MM.1S (cell line): ENCODE measurements at regions not wholly inside any gene's neighbourhood (a gene's known extent, or its start where the extent isn't known, plus 50 kb on each side); places are given as distances from the start of the nearest gene placed in this dataset.

Experiments
- DNase-seq: peaks from one replicate; pipeline ENCODE4 v3.0.0-alpha.2; 2015
- H2AFZ ChIP-seq: fragments of 300-600 bp; sonication (generic); 2 replicates; pipeline ENCODE4 v1.6.0; 2016; ENCODE audit warnings: antibody characterized with exemption, low read length
- H3F3A ChIP-seq: fragments of 300-600 bp; sonication (generic); 2 replicates; pipeline ENCODE4 v1.6.1; 2016; ENCODE audit warnings: mild to moderate bottlenecking, antibody characterized with exemption, low read length, moderate library complexity, mixed read lengths; ENCODE audit not compliant: insufficient read depth
- H3K27ac ChIP-seq: fragments of 300-600 bp; sonication (generic); 2 replicates; pipeline ENCODE4 v1.5.1; 2016; ENCODE audit warnings: mild to moderate bottlenecking, low read length
- H3K27me3 ChIP-seq: fragments of 300-600 bp; sonication (generic); replicated peaks from 2 replicates; pipeline ENCODE4 v1.6.0; 2016; ENCODE audit warnings: low read length; ENCODE audit not compliant: insufficient read depth
- H3K36me3 ChIP-seq: fragments of 300-600 bp; sonication (generic); replicated peaks from 2 replicates; pipeline ENCODE4 v1.6.1; 2016; ENCODE audit warnings: mild to moderate bottlenecking, low read length, mixed read lengths; ENCODE audit not compliant: insufficient read depth
- H3K4me1 ChIP-seq: fragments of 300-600 bp; sonication (generic); 2 replicates; pipeline ENCODE4 v1.6.1; 2016; ENCODE audit warnings: low read length, mixed read lengths
- H3K4me2 ChIP-seq: fragments of 300-600 bp; sonication (generic); 2 replicates; pipeline ENCODE4 v1.6.0; 2016; ENCODE audit warnings: low read depth, low read length
- H3K4me3 ChIP-seq: fragments of 300-600 bp; sonication (generic); 2 replicates; pipeline ENCODE4 v1.5.1; 2016; ENCODE audit warnings: low read length, mixed read lengths
- H3K79me2 ChIP-seq: fragments of 300-600 bp; sonication (generic); 2 replicates; pipeline ENCODE4 v1.6.1; 2016; ENCODE audit warnings: mixed run types, low read length, mixed read lengths
- H3K9ac ChIP-seq: fragments of 300-600 bp; sonication (generic); 2 replicates; pipeline ENCODE4 v1.6.1; 2016; ENCODE audit warnings: low read length, mixed read lengths
- H3K9me2 ChIP-seq: fragments of 300-600 bp; sonication (generic); replicated peaks from 2 replicates; pipeline ENCODE4 v1.6.1; 2016; ENCODE audit warnings: mild to moderate bottlenecking, low read length, mixed read lengths; ENCODE audit not compliant: insufficient read depth
- H3K9me3 ChIP-seq: fragments of 300-600 bp; sonication (generic); replicated peaks from 2 replicates; pipeline ENCODE4 v1.6.1; 2016; ENCODE audit warnings: mild to moderate bottlenecking, low read length, mixed read lengths; ENCODE audit not compliant: insufficient read depth
- H4K20me1 ChIP-seq: fragments of 300-600 bp; sonication (generic); 2 replicates; pipeline ENCODE4 v1.6.1; 2016; ENCODE audit warnings: mild to moderate bottlenecking, low read length, moderate library complexity, mixed read lengths; ENCODE audit not compliant: insufficient read depth
- EZH2 ChIP-seq: fragments of 300-600 bp; sonication (generic); optimal IDR thresholded peaks from 2 replicates; pipeline ENCODE3; 2017; ENCODE audit warnings: low read depth, mild to moderate bottlenecking, antibody characterized with exemption, low read length, mixed read lengths
- EZH2phosphoT487 ChIP-seq: fragments of 300-600 bp; sonication (generic); IDR thresholded peaks from 2 replicates; pipeline ENCODE4 v1.6.1; 2018; ENCODE audit warnings: antibody characterized with exemption, low read length
- TF ChIP-seq, protein P1 (sequence below): fragments of 300-600 bp; sonication (generic); IDR thresholded peaks from 2 replicates; pipeline ENCODE4 v1.5.1; 2016; ENCODE audit warnings: antibody characterized with exemption, low read length, mixed read lengths

DNA sequence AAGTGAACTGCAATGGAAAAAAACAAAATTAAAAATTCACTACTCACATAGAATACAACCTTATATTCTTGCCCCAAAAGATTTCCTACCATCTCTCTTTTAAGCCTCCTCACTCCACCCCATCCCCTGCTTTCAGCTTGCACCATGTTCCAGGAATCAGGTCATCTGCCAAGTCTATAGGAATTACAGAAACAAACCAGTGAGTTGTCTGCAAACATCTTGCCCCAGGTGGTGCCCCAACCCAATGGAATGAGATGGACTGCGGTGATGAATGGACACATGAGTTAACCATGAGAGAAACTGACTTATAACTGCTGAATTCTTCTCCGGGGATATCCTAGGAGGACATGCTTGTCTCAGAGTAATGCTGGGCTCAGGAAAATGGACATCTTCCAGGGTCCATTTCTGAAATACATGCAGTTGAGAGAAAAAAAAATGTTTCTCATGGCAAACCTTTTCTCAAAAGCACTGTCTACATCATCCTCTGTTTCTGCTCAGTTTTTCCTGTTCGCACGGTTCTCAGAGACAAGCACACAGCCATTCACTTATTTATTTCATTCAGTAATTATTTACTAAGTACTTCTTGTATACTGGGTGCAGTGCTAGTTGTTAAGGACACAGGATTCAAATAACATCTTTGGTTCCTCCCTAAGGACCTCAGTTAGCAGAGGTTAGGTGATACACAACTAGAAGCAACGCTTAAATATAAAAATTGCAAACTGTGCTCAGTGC, 350.0 kb downstream of the RND3 start:
- no peak overlapping the region for H3K4me3 ChIP-seq
- no peak overlapping the region for H3K27ac ChIP-seq
- H3K36me3 ChIP-seq, result no peaks in the 10 kb centered on the region
- H2AFZ ChIP-seq, result no peak overlapping the region
- no peaks in the 10 kb centered on the region for H4K20me1 ChIP-seq
- H3K79me2 ChIP-seq, result no peaks in the 10 kb centered on the region
- H3K9ac ChIP-seq, result no peak overlapping the region
- no peaks in the 10 kb centered on the region for H3K9me2 ChIP-seq
- no peak for DNase-seq
- TF ChIP-seq EZH2 (no peak), EZH2phosphoT487 (no peak)
- TF ChIP-seq, protein P1, sequence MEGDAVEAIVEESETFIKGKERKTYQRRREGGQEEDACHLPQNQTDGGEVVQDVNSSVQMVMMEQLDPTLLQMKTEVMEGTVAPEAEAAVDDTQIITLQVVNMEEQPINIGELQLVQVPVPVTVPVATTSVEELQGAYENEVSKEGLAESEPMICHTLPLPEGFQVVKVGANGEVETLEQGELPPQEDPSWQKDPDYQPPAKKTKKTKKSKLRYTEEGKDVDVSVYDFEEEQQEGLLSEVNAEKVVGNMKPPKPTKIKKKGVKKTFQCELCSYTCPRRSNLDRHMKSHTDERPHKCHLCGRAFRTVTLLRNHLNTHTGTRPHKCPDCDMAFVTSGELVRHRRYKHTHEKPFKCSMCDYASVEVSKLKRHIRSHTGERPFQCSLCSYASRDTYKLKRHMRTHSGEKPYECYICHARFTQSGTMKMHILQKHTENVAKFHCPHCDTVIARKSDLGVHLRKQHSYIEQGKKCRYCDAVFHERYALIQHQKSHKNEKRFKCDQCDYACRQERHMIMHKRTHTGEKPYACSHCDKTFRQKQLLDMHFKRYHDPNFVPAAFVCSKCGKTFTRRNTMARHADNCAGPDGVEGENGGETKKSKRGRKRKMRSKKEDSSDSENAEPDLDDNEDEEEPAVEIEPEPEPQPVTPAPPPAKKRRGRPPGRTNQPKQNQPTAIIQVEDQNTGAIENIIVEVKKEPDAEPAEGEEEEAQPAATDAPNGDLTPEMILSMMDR, result no peak
- H3K27me3 ChIP-seq, result no peaks in the 10 kb centered on the region
- peaks cover 6% of the 10 kb centered on the region for H3K4me1 ChIP-seq
- H3K4me2 ChIP-seq, result no peak overlapping the region
- H3K9me3 ChIP-seq, result no peaks in the 10 kb centered on the region
- H3F3A ChIP-seq, result no peaks in the 10 kb centered on the region

DNA sequence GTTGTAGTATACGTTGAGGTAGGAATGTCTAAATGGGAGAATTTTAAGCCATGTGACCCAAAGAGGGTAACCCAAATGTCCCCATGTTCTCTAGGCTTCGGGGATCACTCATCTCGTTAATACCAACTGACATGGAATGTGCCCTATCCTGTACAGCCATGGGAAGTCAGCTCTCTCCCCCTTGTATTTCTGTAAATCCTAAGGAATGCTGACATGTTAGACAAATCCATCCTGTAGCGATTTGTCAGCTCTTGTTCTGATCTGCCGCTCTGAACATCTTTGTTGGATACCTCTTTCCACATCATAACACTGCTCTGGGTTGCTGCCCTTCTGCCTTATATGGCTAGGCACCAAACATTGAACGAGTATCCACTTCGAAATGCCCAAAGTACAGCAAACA, 350.6 kb downstream of the RND3 start:
- Histone ChIP-seq H3F3A (no peaks in the 10 kb centered on the region), H3K9me2 (no peaks in the 10 kb centered on the region), H3K4me2 (no peak overlapping the region), H3K79me2 (no peaks in the 10 kb centered on the region), H3K36me3 (no peaks in the 10 kb centered on the region), H4K20me1 (no peaks in the 10 kb centered on the region), H3K27ac (no peak overlapping the region), H2AFZ (no peak overlapping the region), H3K9me3 (no peaks in the 10 kb centered on the region), H3K9ac (no peak overlapping the region), H3K27me3 (no peaks in the 10 kb centered on the region), H3K4me1 (peaks cover 6% of the 10 kb centered on the region), H3K4me3 (no peak overlapping the region)
- TF ChIP-seq, protein P1, result no peak
- no peak for TF ChIP-seq EZH2phosphoT487
- TF ChIP-seq EZH2, result no peak
- no peak for DNase-seq

DNA sequence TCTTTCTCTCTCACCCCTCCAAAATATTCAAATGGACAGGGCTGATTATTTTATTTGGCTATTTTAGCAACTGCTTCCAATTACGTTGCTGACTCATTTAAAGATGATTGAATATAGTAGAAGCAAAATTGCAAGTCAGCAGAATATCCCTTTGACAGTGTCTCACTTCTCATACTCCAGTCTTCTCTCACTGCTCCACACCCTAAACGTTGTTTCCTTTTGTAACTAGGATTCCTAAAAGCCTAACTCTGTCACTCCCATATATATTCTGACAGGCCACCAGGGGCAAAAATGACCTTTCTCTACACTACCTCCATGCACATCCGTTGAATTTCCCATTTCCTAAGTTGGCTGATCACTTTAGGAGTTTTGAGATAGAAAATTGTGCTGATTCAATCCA, 351.1 kb downstream of the RND3 start:
- no peaks in the 10 kb centered on the region for H4K20me1 ChIP-seq
- H3K4me3 ChIP-seq, result no peak overlapping the region
- DNase-seq, result no peak
- no peak overlapping the region for H2AFZ ChIP-seq
- no peak overlapping the region for H3K9ac ChIP-seq
- no peak overlapping the region for H3K4me2 ChIP-seq
- no peaks in the 10 kb centered on the region for H3K9me2 ChIP-seq
- no peaks in the 10 kb centered on the region for H3K9me3 ChIP-seq
- TF ChIP-seq, protein P1, result no peak
- no peak for TF ChIP-seq EZH2
- TF ChIP-seq EZH2phosphoT487, result no peak
- no peaks in the 10 kb centered on the region for H3K79me2 ChIP-seq
- H3K27me3 ChIP-seq, result no peaks in the 10 kb centered on the region
- H3K27ac ChIP-seq, result no peak overlapping the region
- peaks cover 6% of the 10 kb centered on the region for H3K4me1 ChIP-seq
- H3K36me3 ChIP-seq, result no peaks in the 10 kb centered on the region
- H3F3A ChIP-seq, result no peaks in the 10 kb centered on the region
